ENCODE measurements at regions not wholly inside any gene's neighbourhood (a gene's known extent, or its start where the extent isn't known, plus 50 kb on each side); places are given as distances from the start of the nearest gene placed in this dataset.

DNA sequence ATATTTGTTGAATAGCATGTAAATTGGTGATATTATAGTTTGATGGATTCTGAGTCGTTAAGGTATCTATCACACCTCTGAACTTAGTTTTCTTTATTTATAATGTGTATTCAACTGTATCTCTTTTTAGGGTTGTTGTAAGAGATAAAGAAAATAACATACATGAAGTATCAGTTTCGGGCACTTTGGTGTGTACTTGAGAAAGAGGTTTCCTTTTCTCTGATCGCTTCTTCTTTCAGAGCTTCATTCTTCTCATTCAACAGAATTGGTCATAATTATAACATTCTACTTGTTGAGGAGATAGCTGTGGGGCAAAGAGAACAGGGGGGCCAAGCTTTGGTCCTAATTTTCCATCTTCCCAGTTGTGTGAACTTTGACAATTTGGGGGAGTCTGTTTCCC lies 508.0 kb downstream of the PLPP3 start:
- Histone ChIP-seq H3K4me3 (no peak overlapping the region), H3K27ac (no peak overlapping the region), H3K9me3 (peaks cover 0 to 3% (median 0%) of the 10 kb centered on the region in 8 donors), H3K4me1 (no peaks in the 10 kb centered on the region), H3K27me3 (replicated peaks in 1 of 7) (no peaks in the 10 kb centered on the region), H3K36me3 (no peaks in the 10 kb centered on the region)
- DNase-seq, result no peak
- 86 to 95% (median 92%) methylated on average over 3 of the region's 3 CpGs for WGBS, 5 donors
- no peak for TF ChIP-seq POLR2A (IDR thresholded peaks at IDR 0.05)
- no peak for TF ChIP-seq POLR2AphosphoS5 (IDR thresholded peaks at IDR 0.05)
- TF ChIP-seq, protein P1, sequence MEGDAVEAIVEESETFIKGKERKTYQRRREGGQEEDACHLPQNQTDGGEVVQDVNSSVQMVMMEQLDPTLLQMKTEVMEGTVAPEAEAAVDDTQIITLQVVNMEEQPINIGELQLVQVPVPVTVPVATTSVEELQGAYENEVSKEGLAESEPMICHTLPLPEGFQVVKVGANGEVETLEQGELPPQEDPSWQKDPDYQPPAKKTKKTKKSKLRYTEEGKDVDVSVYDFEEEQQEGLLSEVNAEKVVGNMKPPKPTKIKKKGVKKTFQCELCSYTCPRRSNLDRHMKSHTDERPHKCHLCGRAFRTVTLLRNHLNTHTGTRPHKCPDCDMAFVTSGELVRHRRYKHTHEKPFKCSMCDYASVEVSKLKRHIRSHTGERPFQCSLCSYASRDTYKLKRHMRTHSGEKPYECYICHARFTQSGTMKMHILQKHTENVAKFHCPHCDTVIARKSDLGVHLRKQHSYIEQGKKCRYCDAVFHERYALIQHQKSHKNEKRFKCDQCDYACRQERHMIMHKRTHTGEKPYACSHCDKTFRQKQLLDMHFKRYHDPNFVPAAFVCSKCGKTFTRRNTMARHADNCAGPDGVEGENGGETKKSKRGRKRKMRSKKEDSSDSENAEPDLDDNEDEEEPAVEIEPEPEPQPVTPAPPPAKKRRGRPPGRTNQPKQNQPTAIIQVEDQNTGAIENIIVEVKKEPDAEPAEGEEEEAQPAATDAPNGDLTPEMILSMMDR (IDR thresholded peaks at IDR 0.05 in 8 of 11, conservative IDR thresholded peaks at IDR 0.05 in 3 of 11), result no peak
- intact Hi-C loops (cut with DNase I; ENCODE audit: low total_unique reads), result no loop called here

- Histone ChIP-seq H3K27me3 (replicated peaks in 1 of 7) (no peaks in the 10 kb centered on the region), H3K36me3 (no peaks in the 10 kb centered on the region), H3K9me3 (no peaks in the 10 kb centered on the region), H3K4me3 (no peak overlapping the region), H3K27ac (no peak overlapping the region), H3K4me1 (no peaks in the 10 kb centered on the region)
- TF ChIP-seq, protein P1 (IDR thresholded peaks at IDR 0.05 in 8 of 11, conservative IDR thresholded peaks at IDR 0.05 in 3 of 11), result no peak
- TF ChIP-seq POLR2AphosphoS5 (IDR thresholded peaks at IDR 0.05), result no peak
- TF ChIP-seq POLR2A (IDR thresholded peaks at IDR 0.05), result no peak
- WGBS, 5 donors, result 86 to 100% (median 97%) methylated on average over 1 of the region's 1 CpG
- intact Hi-C loops (cut with DNase I; ENCODE audit: low total_unique reads), result no loop called here
- DNase-seq, result no peak
Observed at GRCh38 chr1:56070601-56071000, 508.8 kb downstream of the PLPP3 start.

DNA sequence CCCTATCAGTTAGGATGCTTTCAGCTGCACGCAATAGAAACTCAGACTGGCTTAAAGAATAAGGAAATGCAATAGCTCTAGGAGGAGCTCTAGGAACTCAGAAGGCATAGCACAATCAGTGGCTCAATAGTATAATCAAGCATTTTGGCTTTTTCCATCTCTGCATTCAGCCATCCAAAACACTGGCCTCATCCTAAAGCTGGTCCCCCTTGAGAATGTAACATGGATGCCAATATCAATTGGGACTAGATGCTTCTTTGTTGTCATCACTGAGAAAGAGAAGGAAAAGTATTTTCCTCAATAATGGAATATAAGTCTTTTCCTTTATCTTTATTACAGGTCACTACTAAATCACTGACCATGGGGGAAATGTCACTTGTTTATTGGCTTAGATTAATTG lies 509.5 kb downstream of the PLPP3 start:
- Histone ChIP-seq H3K27me3 (replicated peaks in 1 of 7) (no peaks in the 10 kb centered on the region), H3K4me3 (no peak overlapping the region), H3K27ac (no peak overlapping the region), H3K4me1 (no peaks in the 10 kb centered on the region), H3K9me3 (no peaks in the 10 kb centered on the region), H3K36me3 (no peaks in the 10 kb centered on the region)
- 74 to 100% (median 94%) methylated on average over 1 of the region's 1 CpG for WGBS, 5 donors
- no peak for TF ChIP-seq POLR2AphosphoS5 (IDR thresholded peaks at IDR 0.05)
- TF ChIP-seq POLR2A (IDR thresholded peaks at IDR 0.05), result no peak
- TF ChIP-seq, protein P1 (IDR thresholded peaks at IDR 0.05 in 8 of 11, conservative IDR thresholded peaks at IDR 0.05 in 3 of 11), result no peak
- DNase-seq, result no peak
- intact Hi-C loops (cut with DNase I; ENCODE audit: low total_unique reads), result no loop called here

- Histone ChIP-seq H3K4me1 (no peaks in the 10 kb centered on the region), H3K36me3 (no peaks in the 10 kb centered on the region), H3K27me3 (replicated peaks in 1 of 7) (no peaks in the 10 kb centered on the region), H3K9me3 (no peaks in the 10 kb centered on the region), H3K27ac (no peak overlapping the region), H3K4me3 (no peak overlapping the region)
- no peak for TF ChIP-seq POLR2AphosphoS5 (IDR thresholded peaks at IDR 0.05)
- no peak for TF ChIP-seq POLR2A (IDR thresholded peaks at IDR 0.05)
- TF ChIP-seq, protein P1 (IDR thresholded peaks at IDR 0.05 in 8 of 11, conservative IDR thresholded peaks at IDR 0.05 in 3 of 11), result no peak
- intact Hi-C loops (cut with DNase I; ENCODE audit: low total_unique reads), result no loop called here
- DNase-seq, result no peak
- 36 to 70% (median 59%) methylated on average over 1 of the region's 1 CpG for WGBS, 5 donors
Observed at GRCh38 chr1:56068908-56069307, 510.5 kb downstream of the PLPP3 start.
